Astrocyte (in vitro differentiated cells and primary cell): ENCODE measurements at regions not wholly inside any gene's neighbourhood (a gene's known extent, or its start where the extent isn't known, plus 50 kb on each side); places are given as distances from the start of the nearest gene placed in this dataset.

Experiments
- CTCF ChIP-seq: IDR thresholded peaks from 2 replicates; pipeline ENCODE4 v1.5.1; 2011; ENCODE audit warnings: low read depth, mild to moderate bottlenecking, inconsistent platforms, low read length, moderate library complexity; ENCODE audit not compliant: insufficient read depth
- EZH2 ChIP-seq: IDR thresholded peaks from 2 replicates; pipeline ENCODE4 v1.6.1; 2012; ENCODE audit warnings: mild to moderate bottlenecking, low read length, inconsistent platforms; ENCODE audit not compliant: insufficient read depth

- TF ChIP-seq CTCF (no peak), EZH2 (no peak)
These were observed 199.5 kb downstream of the GPAM start for GRCh38 chr10:111984057-111984456.
